ENCODE measurements at regions not wholly inside any gene's neighbourhood (a gene's known extent, or its start where the extent isn't known, plus 50 kb on each side); places are given as distances from the start of the nearest gene placed in this dataset.

DNA sequence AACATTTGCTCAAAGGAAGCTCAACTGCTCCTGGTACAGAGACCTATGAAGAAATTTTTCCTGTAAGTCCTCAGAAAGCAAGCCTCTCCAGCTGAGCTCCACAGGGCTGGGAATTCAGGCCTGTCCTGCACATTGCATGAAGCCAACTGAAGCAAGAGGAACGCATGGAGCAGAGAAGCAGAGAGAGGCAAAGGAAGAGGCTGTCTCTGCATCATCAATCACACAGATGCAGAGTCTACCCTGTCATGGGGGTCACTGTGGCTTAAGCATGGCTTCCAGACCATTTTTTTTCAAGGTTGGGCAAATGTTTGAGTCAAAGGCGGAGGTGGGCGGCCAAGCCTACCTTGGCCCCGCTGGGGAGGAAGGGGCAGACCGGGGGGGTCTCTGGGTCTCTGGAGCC, 110.3 kb upstream of the MSX1 start:
- TF ChIP-seq POLR2A (IDR thresholded peaks at IDR 0.05) (no peak), POLR2AphosphoS5 (IDR thresholded peaks at IDR 0.05) (no peak)
- TF ChIP-seq, protein P1, sequence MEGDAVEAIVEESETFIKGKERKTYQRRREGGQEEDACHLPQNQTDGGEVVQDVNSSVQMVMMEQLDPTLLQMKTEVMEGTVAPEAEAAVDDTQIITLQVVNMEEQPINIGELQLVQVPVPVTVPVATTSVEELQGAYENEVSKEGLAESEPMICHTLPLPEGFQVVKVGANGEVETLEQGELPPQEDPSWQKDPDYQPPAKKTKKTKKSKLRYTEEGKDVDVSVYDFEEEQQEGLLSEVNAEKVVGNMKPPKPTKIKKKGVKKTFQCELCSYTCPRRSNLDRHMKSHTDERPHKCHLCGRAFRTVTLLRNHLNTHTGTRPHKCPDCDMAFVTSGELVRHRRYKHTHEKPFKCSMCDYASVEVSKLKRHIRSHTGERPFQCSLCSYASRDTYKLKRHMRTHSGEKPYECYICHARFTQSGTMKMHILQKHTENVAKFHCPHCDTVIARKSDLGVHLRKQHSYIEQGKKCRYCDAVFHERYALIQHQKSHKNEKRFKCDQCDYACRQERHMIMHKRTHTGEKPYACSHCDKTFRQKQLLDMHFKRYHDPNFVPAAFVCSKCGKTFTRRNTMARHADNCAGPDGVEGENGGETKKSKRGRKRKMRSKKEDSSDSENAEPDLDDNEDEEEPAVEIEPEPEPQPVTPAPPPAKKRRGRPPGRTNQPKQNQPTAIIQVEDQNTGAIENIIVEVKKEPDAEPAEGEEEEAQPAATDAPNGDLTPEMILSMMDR (IDR thresholded peaks at IDR 0.05): no peak
